ENCODE measurements at regions not wholly inside any gene's neighbourhood (a gene's known extent, or its start where the extent isn't known, plus 50 kb on each side); places are given as distances from the start of the nearest gene placed in this dataset.
"Not testable (repeated sequence)": the region's sequence is repeated elsewhere in the genome, so short reads cannot be mapped to it uniquely, and the experiment has no call there.

- DNase-seq (ENCODE audit: low read depth), result no peak
These were observed 114.0 kb downstream of the LHX2 start for GRCh38 chr9:124125651-124125977.

GRCh38 chr9:124126648-124127646, 115.4 kb downstream of the LHX2 start:
- peak; percentile 74 for DNase-seq (ENCODE audit: low read depth)

GRCh38 chr9:124128568-124129166, 117.1 kb downstream of the LHX2 start:
- DNase-seq (ENCODE audit: low read depth), result no peak

GRCh38 chr9:124130277-124131075, 118.9 kb downstream of the LHX2 start:
- no peak for DNase-seq (ENCODE audit: low read depth)

GRCh38 chr9:124131518-124131917, 120.0 kb downstream of the LHX2 start:
- not testable (repeated sequence) for DNase-seq (ENCODE audit: low read depth)

GRCh38 chr9:124132671-124133147, 121.1 kb downstream of the LHX2 start:
- DNase-seq (ENCODE audit: low read depth), result no peak

GRCh38 chr9:124133727-124134126, 122.2 kb downstream of the LHX2 start:
- no peak for DNase-seq (ENCODE audit: low read depth)

- no peak for DNase-seq (ENCODE audit: low read depth)
These were observed 123.0 kb downstream of the LHX2 start for GRCh38 chr9:124134526-124134925.

GRCh38 chr9:124135813-124136365, 121.9 kb upstream of the NEK6 start:
- no peak for DNase-seq (ENCODE audit: low read depth)

GRCh38 chr9:124137009-124137943, 120.5 kb upstream of the NEK6 start:
- DNase-seq (ENCODE audit: low read depth), result no peak

GRCh38 chr9:124137944-124138335, 119.8 kb upstream of the NEK6 start:
- DNase-seq (ENCODE audit: low read depth), result no peak

- DNase-seq (ENCODE audit: low read depth), result no peak
These were observed 118.7 kb upstream of the NEK6 start for GRCh38 chr9:124139001-124139400.

- no peak for DNase-seq (ENCODE audit: low read depth)
These were observed 116.7 kb upstream of the NEK6 start for GRCh38 chr9:124140941-124141568.

- DNase-seq (ENCODE audit: low read depth), result not testable (repeated sequence)
These were observed 113.1 kb upstream of the NEK6 start for GRCh38 chr9:124144561-124145123.

- DNase-seq (ENCODE audit: low read depth), result no peak
These were observed 111.7 kb upstream of the NEK6 start for GRCh38 chr9:124146031-124146561.

GRCh38 chr9:124149992-124150391, 107.8 kb upstream of the NEK6 start:
- DNase-seq (ENCODE audit: low read depth), result no peak

GRCh38 chr9:124163760-124164255, 93.9 kb upstream of the NEK6 start:
- DNase-seq (ENCODE audit: low read depth), result no peak

GRCh38 chr9:124164811-124165210, 92.9 kb upstream of the NEK6 start:
- DNase-seq (ENCODE audit: low read depth), result no peak

GRCh38 chr9:124174433-124174832, 83.3 kb upstream of the NEK6 start:
- DNase-seq (ENCODE audit: low read depth), result no peak

GRCh38 chr9:124177522-124177921, 80.2 kb upstream of the NEK6 start:
- not testable (repeated sequence) for DNase-seq (ENCODE audit: low read depth)

Measured in activated gamma-delta T cell treated with anti-CD3 and anti-CD28 coated beads, Interleukin-2, amount 50 U/mL, for 16 hours (primary cell).